Fibroblast of the conjunctiva (primary cell): ENCODE measurements at regions not wholly inside any gene's neighbourhood (a gene's known extent, or its start where the extent isn't known, plus 50 kb on each side); places are given as distances from the start of the nearest gene placed in this dataset.

ENCODE experiments used
- DNase-seq: peaks from one replicate; pipeline ENCODE4 v3.0.0-alpha.2; 2010; ENCODE audit warnings: low read depth

DNA sequence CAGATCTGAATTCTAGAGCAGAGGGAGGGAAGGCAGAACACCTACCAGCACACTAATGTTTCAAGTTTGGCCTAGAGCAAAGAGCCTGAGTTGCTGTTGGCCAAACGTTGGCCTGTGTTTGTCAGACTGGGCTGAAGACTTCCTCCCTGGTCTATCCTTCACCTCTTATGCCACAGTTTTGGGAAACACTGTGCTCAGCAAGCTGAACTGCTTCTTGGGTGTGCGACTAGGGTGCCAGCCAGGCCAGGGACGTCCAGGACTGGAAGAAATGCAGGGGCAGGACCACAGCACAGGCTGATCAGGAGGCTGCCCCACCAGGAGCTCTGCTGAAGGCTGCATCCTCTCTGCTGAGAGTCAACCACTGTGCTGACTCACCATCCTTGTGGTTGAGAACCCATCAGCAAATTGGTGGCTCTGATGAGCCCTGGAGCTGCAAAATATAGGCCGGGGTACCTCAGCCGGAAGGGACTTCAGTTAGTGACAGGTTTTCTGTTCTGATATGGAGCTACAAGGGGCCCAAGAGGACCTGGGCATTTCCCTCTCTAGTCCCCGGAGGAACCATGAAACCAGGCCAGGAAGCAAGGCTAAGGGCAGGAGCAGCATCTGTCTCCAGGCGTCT lies 131.6 kb upstream of the RASGRP1 start:
- DNase-seq, result no peak

GRCh38 chr15:38696790-38697495 lies 132.3 kb upstream of the RASGRP1 start:
- no peak for DNase-seq

DNA sequence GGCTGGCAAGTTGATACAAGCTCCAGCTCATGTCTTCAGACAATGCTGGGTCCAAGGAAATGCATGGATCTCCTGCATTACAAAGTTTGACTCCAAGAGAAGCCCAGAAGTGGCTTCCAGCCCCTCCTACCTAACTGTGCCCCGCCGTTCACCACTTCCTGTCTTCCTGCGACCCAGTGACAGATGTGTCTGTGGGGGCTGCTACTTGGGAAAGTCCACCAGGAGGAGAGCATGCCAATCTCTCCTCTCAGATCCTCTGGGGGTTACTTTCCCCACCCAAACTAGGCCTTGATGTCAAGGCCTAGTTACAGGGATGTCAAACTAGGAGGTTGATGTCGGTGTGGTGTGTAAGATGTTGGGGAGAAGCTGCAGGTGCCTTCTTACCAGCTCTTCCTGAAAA lies 133.6 kb upstream of the RASGRP1 start:
- DNase-seq, result no peak

GRCh38 chr15:38699633-38700230 lies 135.1 kb upstream of the RASGRP1 start:
- DNase-seq, result peak; percentile 47

DNA sequence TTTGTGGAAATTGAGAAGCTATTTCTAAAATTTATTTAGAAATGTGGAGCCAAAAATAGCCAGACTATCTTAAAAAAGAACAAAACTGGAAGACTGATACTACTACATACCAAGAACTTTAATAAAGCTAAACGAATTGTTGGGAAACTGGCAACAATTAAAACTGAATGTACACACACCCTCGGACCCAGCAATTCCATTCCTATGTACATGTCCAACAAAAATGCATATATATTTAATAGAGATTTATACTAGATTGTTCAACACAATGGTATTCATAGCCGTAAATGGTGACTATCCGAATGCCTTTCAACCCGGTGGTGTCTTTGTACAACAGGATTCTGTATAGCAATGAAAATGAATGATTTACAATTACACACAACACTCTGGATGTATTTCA lies 136.5 kb upstream of the RASGRP1 start:
- DNase-seq, result no peak

GRCh38 chr15:38702178-38702912 lies 137.7 kb upstream of the RASGRP1 start:
- DNase-seq, result no peak

DNA sequence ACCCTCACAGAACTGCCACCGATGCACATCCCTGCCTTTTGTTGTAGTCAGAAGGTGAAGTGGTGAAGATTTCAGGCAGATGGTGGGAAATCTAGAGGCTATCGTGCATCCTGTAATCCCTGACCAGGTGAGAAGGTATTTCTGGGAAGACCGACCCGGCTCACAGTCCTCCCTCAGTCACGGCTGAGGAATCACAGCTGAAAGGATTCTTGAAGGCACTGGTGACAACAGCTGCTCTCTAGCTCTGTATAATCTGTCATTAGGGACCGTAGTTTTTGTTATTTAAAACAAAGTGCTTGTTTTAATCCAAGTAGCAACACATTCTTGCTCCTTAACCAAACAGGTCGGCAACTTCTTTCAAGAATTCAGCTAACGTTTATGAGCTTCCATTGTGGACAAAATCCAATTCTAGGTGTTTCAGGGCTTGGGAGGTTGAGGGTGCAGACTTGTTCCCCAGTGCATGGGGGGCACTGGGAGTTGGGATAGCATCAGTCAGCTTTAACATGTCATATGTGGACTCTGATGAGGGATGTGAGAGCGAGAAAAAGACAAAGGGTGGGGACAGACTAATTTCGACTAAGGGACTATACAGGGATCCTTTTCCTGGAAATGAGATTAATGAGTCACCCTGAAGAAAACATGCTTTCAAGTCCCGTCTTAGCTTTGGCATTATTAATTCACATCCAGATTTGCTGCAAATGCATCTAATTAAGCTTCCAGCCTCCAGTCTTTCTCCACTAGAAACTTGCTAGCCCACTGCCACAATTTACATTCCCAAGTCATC lies 141.0 kb upstream of the RASGRP1 start:
- DNase-seq, result no peak

DNA sequence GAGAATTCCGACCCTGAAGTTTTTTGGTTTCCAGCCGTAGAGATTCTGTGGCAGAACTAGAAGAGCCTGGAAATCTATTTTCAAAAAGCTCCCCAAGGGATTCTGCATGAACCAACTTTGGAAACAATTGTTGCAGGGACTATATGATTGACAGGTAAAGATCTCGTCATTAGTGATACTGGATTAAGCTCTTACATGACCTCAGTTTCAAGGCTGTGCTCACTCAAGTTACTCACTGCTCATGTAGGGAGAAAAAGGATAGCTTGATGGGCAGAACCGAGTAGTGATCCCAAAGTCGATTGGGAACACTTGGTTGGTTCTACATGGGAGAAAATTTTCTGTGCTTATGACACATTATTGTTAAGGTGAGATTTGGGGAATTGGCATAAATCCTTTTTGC lies 142.3 kb upstream of the RASGRP1 start:
- no peak for DNase-seq

GRCh38 chr15:38707802-38708671 lies 143.4 kb upstream of the RASGRP1 start:
- peak; percentile 59 for DNase-seq

DNA sequence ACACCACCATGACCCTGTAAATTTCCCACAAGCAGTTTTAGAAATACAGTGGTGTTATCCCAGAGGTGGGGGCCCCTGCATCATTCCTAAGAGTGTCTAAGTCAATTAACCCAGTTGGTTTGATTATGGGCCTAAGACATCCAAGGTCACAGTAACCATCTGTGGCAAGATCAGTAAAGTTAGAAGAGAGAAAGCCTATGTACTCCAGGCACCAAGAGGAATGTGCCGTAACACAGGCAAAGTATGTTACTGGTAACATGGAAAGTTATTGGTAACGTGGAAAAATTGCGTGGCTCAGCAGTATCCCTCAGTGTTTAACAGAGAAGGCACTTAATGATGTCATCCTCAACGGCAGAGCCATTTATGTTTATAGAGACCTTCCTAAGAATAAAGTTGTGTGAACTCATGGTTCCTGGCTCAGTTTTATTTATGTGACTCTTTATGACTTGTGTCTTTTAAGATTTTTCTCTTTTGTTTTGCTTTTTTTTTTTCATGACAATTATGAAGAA lies 144.1 kb upstream of the RASGRP1 start:
- DNase-seq, result no peak

- no peak for DNase-seq
Measured at GRCh38 chr15:38709196-38709595, 144.6 kb upstream of the RASGRP1 start.

DNA sequence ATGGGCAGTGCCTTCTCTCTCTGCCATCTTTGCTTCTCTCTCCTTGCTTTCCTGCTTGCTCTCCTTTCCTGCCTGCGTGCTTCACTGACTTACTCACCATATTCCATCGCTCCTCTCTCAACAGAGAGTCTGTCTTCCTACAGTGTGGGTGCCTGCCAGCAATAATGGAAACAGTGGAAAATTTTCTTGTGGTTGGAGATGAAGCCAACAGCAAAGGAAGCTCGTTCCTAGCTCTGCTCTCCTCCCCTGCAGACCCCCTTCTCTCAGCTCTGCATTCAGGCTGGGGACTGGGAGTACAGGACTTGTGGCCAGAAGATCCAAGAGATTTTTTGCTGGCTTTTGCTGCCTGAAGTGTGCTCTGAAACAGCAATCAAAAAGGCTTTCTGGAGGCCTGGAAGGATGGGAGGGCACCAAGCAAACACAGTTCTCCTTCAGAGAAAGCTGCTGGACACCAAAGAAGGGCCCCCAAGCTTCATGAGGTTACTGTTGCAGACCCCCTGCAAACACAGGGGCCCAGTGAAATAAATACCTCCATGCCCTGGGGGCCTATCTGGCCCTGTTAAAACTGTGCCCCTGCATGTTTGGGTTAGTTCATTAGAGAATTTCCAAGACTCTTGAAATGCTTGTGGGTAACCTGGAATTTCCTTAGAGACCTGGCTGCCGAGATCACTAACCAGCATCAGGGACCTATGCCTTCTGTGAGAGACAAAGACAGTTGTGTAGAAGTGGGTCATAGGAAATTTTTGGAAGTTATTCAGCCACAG lies 149.9 kb upstream of the RASGRP1 start:
- DNase-seq, result peak; percentile 35

DNA sequence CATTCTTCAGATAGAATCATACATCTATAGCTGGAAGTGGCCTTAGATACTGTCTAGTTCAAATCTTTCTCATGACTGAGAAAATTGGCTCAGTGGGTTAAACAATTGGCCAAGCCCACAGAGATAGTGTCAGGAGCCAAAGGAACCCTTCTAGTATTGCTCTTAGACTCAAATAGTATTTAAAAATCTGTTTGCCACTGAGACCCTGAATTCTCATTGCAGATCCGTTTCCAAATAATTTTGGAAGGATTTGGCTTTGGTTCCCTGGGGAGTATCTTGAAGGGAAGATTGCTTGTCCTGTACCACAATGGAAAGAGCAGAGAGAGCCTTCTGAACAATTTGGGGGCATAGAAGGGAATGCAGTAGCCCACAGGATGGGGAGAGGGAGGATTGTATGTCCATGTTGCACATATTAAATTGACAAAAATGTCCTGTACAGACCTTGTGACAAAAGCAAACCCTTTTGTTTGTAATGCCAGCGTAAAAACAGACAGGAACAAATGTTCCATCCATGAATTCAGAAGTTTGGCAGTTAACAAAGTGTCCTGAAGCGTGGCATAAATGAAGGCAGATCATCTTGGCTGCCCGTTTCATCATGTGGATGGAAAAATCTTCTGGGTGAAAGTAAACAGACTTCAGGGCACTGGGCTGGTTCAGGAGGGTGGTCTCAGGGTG lies 156.4 kb upstream of the RASGRP1 start:
- no peak for DNase-seq

- DNase-seq, result no peak
Measured at GRCh38 chr15:38721568-38721945, 156.9 kb upstream of the RASGRP1 start.

DNA sequence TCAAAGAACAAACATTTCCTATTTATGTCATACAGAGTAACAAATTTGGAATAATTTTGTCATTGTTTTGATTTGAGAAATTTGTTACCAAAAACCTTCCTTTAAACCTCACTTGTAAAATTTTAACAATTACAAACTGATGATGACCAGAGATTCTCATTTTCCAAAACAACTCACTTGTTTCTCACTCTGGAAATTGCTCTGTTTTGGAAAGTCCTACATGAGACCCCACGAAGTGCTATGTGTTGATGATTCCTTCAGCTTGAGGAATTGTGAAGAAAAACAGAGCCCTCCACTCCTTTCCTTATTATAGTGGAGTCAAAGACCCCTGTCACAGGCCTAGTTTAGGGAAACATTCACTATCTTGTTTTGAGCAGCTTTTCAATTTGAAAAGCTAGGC lies 157.6 kb upstream of the RASGRP1 start:
- no peak for DNase-seq

DNA sequence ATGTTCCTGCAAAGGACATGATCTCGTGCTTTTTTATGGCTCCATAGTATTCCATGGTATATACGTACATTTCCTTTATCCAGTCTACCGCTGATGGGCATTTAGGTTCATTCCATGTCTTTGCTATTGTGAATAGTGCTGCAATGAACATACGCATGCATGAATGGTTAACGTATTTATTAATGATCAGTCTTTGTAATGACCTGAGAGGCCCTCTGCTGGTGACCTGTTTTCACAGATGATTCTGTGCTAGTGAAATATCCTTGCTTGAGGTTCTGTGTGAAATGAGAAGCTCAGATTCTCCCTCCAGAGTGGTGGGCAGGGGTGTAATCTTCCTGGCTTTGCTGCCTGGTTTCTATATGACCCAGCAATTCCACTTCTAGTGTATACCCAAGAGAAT lies 160.2 kb upstream of the RASGRP1 start:
- no peak for DNase-seq

GRCh38 chr15:38726187-38726586 lies 161.6 kb upstream of the RASGRP1 start:
- DNase-seq, result no peak

DNA sequence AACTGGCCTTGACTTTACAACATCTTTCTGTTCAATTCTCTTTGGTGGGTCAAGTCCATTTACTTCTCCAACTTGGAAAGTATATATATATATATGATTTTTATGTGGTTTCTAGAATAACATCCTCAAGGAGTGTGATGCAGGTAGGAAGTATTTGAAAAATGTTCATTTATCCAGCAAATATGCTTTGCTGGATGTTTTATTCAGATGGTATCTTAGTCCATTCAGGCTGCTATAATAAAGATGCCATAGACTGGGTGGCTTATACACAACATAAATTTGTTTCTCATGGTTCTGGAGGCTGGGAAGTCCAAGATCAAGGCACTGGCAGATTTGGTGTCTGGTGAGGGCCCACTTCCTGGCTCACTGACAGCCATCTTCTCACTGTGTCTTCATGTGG lies 168.7 kb upstream of the RASGRP1 start:
- DNase-seq, result no peak

GRCh38 chr15:38740206-38740605 lies 175.6 kb upstream of the RASGRP1 start:
- DNase-seq, result no peak

DNA sequence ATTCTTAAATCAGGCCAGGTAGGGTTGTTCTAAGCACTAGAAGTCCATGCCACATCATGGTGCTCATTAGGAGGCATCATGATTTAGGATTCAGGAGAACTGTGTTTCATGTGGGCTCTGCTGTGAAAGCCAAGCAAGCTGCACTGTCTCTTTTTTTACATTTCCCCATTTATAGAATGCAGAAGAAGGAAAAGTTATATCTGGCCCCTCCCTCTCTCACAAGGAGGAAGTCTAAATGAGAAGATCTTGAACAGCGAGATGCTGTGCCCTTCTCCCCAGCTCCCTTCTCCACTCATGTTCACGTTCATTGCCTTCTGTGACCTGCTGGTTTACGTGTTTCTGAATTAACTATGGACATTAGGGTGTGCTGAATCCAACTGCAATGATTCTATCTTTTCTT lies 178.5 kb upstream of the RASGRP1 start:
- DNase-seq, result no peak
